BLaER1 (cell line): ENCODE measurements at regions not wholly inside any gene's neighbourhood (a gene's known extent, or its start where the extent isn't known, plus 50 kb on each side); places are given as distances from the start of the nearest gene placed in this dataset.

Experiments
- H3K27ac ChIP-seq: shearing (Covaris generic); formaldehyde crosslinking; 2 replicates; pipeline ENCODE4 v1.8.1; 2022
- H3K27me3 ChIP-seq: shearing (Covaris generic); formaldehyde crosslinking; 2 replicates; pipeline ENCODE4 v1.8.1; 2022
- H3K36me3 ChIP-seq: shearing (Covaris generic); formaldehyde crosslinking; 2 replicates; pipeline ENCODE4 v1.8.1; 2022
- H3K4me1 ChIP-seq: shearing (Covaris generic); formaldehyde crosslinking; 2 replicates; pipeline ENCODE4 v1.8.1; 2022
- H3K4me2 ChIP-seq: shearing (Covaris generic); formaldehyde crosslinking; 2 replicates; pipeline ENCODE4 v1.8.1; 2022
- H3K4me3 ChIP-seq: shearing (Covaris generic); formaldehyde crosslinking; 2 replicates; pipeline ENCODE4 v1.8.1; 2022
- H3K9ac ChIP-seq: shearing (Covaris generic); formaldehyde crosslinking; 2 replicates; pipeline ENCODE4 v1.8.1; 2022
- H3K9me3 ChIP-seq: shearing (Covaris generic); formaldehyde crosslinking; 2 replicates; pipeline ENCODE4 v1.8.1; 2022
- H4K20me1 ChIP-seq: shearing (Covaris generic); formaldehyde crosslinking; 2 replicates; pipeline ENCODE4 v1.8.1; 2022
- Cebpa-rat ChIP-seq: shearing (Covaris generic); IDR thresholded peaks from 2 replicates; pipeline ENCODE4 v1.8.1; 2022

DNA sequence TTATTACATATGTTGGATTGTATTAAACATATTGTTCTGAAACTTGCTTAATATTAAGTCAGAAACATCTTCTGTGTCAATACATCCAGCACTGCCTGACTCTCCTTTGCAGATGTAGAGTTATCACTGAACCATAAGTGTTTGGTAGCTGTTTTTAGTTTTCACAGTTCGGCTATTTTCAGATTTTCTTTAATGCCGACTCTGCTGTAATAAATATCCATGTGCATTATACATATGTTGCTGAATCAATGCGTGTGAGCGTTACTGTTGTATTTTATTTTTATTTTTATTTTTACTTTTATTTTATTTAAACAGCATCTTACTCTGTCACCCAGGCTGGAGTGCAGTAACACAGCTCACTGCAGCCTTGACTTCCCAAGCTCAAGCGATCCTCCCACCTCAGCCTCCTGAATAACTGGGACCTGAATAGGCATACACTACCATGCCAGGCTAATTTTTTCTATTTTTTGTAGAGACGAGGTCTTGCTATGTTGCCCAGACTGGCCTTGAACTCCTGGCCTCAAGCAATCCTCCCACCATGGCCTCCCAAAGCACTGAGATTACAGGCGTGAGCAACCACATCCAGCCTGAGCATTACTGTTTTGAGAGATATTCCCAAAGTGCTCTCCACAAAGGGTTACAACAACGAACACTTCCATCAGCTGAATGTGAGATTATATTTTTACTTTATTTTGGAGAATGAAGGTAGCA lies 50.7 kb upstream of the NOCT start:
- H3K9me3 ChIP-seq, result no peaks in the 10 kb centered on the region
- no peak overlapping the region for H3K27ac ChIP-seq
- no peaks in the 10 kb centered on the region for H3K36me3 ChIP-seq
- H3K4me2 ChIP-seq, result no peak overlapping the region
- H3K4me1 ChIP-seq, result no peaks in the 10 kb centered on the region
- H4K20me1 ChIP-seq, result no peaks in the 10 kb centered on the region
- no peak overlapping the region for H3K4me3 ChIP-seq
- H3K9ac ChIP-seq, result no peak overlapping the region
- no peak for TF ChIP-seq Cebpa-rat
- no peaks in the 10 kb centered on the region for H3K27me3 ChIP-seq

DNA sequence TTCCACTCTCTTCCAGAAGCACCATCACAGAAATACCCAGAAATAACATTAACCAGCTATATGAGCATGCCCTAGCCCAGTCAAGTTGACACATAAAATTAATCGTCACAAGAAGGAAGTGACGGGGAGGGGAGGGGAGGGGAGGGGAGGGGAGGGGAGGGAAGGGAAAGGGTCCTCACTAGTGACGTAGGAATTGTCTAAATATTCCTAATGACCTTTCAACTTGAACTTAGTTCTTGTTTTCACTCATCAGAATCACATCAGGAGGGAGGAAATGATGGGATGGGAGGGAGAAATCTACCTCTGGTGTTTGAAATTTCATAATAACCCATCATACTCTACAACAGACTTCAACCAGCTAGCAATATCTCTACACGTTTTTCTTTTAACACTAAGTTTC lies 52.2 kb upstream of the NOCT start:
- Histone ChIP-seq H3K4me2 (no peak overlapping the region), H3K27me3 (no peaks in the 10 kb centered on the region), H3K27ac (no peak overlapping the region), H3K4me3 (no peak overlapping the region), H4K20me1 (no peaks in the 10 kb centered on the region), H3K9ac (no peak overlapping the region), H3K9me3 (no peaks in the 10 kb centered on the region), H3K4me1 (peaks cover 6% of the 10 kb centered on the region), H3K36me3 (no peaks in the 10 kb centered on the region)
- TF ChIP-seq Cebpa-rat, result no peak

DNA sequence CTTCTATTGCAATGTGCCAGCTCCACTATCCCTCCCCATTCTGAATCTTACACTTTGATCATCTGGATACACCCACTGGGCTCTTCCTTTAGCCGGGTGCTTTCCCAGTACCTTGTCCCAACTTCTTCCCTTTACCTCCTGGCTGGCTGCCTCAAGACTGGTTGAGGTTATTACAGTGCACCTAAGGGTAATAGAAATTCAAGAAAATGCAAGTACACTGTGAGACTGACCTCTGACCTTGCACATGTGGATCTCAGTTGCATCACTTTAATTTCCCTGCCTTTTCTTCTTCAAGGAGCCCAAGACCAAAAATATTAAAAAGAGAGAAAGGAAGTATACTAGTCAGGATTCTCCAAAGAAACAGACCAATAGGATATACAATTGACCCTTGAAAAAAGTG lies 53.9 kb upstream of the NOCT start:
- no peak for TF ChIP-seq Cebpa-rat
- Histone ChIP-seq H3K27ac (no peak overlapping the region), H3K27me3 (no peaks in the 10 kb centered on the region), H4K20me1 (no peaks in the 10 kb centered on the region), H3K4me3 (no peak overlapping the region), H3K4me1 (peaks cover 9% of the 10 kb centered on the region), H3K9me3 (no peaks in the 10 kb centered on the region), H3K9ac (no peak overlapping the region), H3K36me3 (no peaks in the 10 kb centered on the region), H3K4me2 (no peak overlapping the region)

DNA sequence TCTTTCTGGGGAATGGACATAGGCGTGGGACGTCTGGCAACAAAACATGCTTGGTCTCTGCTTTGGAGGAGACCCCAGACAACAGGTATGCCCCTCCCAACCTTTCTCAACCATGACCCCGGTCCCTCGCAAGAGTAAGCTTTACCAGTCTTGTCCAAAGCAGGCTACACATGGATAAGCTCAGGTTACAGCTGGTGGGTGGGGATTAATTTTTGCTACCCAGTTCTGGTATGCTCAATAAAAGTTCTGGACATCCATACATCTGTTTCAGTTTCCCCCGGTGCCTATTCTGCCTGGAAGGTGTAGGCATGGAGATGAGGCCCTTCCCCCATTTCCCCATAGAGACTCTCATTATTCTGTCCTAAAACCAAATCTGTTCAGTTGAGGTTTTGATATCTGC lies 54.5 kb upstream of the NOCT start:
- Histone ChIP-seq H3K4me3 (no peak overlapping the region), H3K4me1 (peaks cover 9% of the 10 kb centered on the region), H3K4me2 (no peak overlapping the region), H3K9ac (no peak overlapping the region), H3K27me3 (no peaks in the 10 kb centered on the region), H3K9me3 (no peaks in the 10 kb centered on the region), H3K36me3 (no peaks in the 10 kb centered on the region), H3K27ac (no peak overlapping the region), H4K20me1 (no peaks in the 10 kb centered on the region)
- TF ChIP-seq Cebpa-rat, result no peak

DNA sequence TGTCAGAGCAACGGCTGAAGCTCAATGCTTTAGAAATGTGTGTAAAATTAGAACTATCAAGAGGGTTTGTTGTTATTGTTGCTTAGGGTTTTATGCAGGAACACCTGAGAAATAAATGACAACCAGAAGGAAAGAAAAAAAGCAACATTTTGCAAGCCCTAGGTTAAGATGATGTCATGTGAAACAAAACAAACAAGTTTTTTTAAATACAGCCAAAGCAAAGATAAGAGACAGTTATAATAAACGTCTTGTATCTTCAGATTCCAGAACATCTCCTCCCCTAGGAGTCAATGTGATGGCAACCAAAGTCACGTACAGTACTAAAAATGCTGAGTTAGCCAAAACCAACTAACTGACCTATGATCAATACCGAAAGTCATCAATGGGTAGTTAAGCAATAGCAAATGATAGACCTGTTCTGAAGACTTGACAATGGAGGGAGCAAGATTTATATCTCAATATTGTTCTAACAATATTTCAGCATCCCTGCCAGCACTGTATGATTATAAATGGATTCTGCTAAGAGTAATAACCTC lies 55.3 kb upstream of the NOCT start:
- TF ChIP-seq Cebpa-rat, result no peak
- no peaks in the 10 kb centered on the region for H3K36me3 ChIP-seq
- no peak overlapping the region for H3K4me2 ChIP-seq
- H3K9ac ChIP-seq, result no peak overlapping the region
- H3K9me3 ChIP-seq, result no peaks in the 10 kb centered on the region
- no peak overlapping the region for H3K27ac ChIP-seq
- H4K20me1 ChIP-seq, result no peaks in the 10 kb centered on the region
- no peak overlapping the region for H3K4me3 ChIP-seq
- H3K27me3 ChIP-seq, result no peaks in the 10 kb centered on the region
- H3K4me1 ChIP-seq, result peaks cover 9% of the 10 kb centered on the region

DNA sequence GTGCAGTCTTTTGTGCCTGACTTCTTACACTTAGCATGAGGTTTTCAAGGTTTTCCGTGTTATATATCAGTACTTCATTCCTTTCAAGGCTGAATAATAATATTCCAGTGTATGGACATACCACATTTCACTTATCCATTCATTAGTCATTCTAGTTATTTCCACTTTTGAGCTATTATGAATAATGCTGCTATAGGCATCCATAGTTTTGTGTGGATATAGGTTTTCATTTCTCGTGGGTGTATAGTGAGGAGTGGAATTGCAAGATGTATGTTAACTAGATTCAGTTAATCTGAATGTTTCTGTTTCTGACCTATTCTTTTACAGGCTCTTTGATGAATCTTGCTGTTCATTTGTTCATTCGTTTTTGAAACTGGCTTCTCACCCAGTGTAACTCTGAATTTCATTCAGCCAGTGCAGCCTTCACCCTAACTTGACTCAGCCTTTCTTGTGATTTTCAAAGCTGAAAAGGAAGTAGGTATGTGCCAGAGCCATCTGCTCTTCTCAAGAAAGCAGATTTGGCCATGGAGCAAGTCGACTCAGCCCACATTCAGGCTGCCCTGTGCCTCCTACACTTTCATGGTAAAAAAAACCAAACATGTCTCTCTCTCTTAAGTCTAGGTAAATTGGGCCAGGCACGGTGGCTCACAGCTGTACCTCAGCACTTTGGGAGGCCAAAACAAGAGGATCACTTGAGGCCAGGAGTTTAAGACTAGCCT lies 56.3 kb upstream of the NOCT start:
- H4K20me1 ChIP-seq, result no peaks in the 10 kb centered on the region
- H3K27ac ChIP-seq, result no peak overlapping the region
- no peaks in the 10 kb centered on the region for H3K36me3 ChIP-seq
- no peaks in the 10 kb centered on the region for H3K9me3 ChIP-seq
- peak overlapping the region; percentile 52; the same call in 1 of the 2 replicates for H3K4me2 ChIP-seq
- H3K4me3 ChIP-seq, result no peak overlapping the region
- TF ChIP-seq Cebpa-rat, result no peak
- H3K27me3 ChIP-seq, result no peaks in the 10 kb centered on the region
- peaks cover 9% of the 10 kb centered on the region for H3K4me1 ChIP-seq
- H3K9ac ChIP-seq, result no peak overlapping the region

DNA sequence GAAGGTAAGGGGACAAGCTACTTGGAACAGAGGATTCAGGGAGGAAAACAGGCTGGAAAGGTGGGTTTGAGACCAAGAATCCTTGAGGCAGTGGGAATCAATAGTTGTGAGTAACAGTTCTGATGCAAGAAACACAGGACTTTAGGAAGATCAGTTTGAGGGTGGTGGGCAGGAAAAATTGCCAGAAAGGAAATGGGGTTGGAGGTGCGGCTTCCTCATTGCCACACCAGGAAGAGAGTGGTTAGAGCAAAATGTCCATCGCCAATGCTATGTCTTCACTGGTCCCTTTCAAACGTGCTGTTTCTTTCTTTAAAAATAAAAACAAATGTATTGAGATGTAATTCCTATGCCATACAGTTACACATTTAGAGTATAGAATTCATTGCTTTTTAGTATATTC lies 57.1 kb upstream of the NOCT start:
- H3K9me3 ChIP-seq, result no peaks in the 10 kb centered on the region
- H3K27ac ChIP-seq, result peak overlapping the region; percentile 35; the same call in 1 of the 2 replicates
- H3K4me2 ChIP-seq, result peak overlapping the region; percentile 52
- H3K27me3 ChIP-seq, result no peaks in the 10 kb centered on the region
- H4K20me1 ChIP-seq, result no peaks in the 10 kb centered on the region
- no peak overlapping the region for H3K4me3 ChIP-seq
- no peak for TF ChIP-seq Cebpa-rat
- H3K4me1 ChIP-seq, result peaks cover 9% of the 10 kb centered on the region
- H3K9ac ChIP-seq, result no peak overlapping the region
- H3K36me3 ChIP-seq, result no peaks in the 10 kb centered on the region

DNA sequence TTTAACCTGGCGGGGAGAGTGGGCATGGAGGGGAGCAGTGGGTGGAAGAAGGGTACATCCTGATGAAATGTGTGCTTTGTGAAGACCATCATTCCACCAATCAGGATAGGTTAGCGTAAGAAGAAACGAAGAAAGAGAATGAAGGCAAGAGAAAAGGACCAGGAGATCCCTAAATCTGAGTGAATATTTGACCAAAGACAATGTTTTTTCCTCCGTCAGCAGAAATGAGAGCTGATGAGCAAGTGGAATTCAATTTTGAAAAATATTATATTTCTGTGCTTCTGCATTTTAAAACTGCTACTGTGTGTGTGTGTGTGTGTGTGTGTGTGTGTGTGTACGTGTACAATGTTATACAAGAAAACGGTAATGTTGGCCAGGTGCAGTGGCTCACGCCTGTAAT lies 58.3 kb upstream of the NOCT start:
- Histone ChIP-seq H3K27me3 (no peaks in the 10 kb centered on the region), H3K36me3 (no peaks in the 10 kb centered on the region), H3K9ac (no peak overlapping the region), H3K9me3 (no peaks in the 10 kb centered on the region), H3K27ac (no peak overlapping the region), H3K4me3 (no peak overlapping the region), H4K20me1 (no peaks in the 10 kb centered on the region), H3K4me1 (peaks cover 9% of the 10 kb centered on the region), H3K4me2 (no peak overlapping the region)
- no peak for TF ChIP-seq Cebpa-rat

DNA sequence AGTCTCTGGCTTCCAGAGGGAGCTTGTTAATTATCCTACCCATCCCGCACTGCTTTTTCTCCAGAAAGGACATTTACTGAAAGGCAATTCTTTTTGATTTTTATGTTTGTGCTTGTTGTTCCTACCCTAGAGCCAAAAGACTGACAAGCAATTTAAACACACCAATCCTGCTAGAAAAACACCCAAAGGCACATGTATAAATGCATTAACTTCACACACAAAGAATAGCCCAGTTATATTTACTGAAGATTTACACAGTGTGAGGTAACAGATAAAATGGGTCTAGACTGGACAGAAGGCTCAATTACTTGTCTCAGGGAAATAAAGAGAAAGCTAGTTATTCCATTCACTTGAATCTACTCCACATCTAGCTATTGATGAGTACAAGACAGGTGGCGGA lies 61.2 kb upstream of the NOCT start:
- Histone ChIP-seq H4K20me1 (no peaks in the 10 kb centered on the region), H3K9me3 (no peaks in the 10 kb centered on the region), H3K4me1 (peaks cover 9% of the 10 kb centered on the region), H3K27ac (no peak overlapping the region), H3K9ac (no peak overlapping the region), H3K4me3 (no peak overlapping the region), H3K4me2 (no peak overlapping the region), H3K27me3 (no peaks in the 10 kb centered on the region), H3K36me3 (no peaks in the 10 kb centered on the region)
- no peak for TF ChIP-seq Cebpa-rat

DNA sequence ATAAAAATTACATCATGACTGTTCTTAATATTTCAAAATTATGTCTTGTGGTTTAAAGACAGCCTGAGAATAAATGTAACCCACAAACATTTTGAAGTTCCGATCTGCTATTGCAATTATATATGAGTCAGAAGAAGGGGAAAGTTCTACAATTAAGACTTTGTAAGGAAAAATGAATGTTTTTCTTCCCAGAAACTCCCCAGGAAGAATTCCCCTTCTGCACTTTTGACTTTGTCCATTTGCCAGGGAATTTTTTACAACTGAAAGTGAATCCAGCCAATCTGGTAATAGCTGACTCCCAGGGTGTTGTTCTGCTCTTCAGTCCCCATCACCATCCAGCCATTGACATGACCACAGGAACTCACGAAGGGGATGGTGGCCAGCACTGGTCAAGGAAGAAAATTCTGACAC lies 61.6 kb upstream of the NOCT start:
- no peak for TF ChIP-seq Cebpa-rat
- Histone ChIP-seq H3K27ac (no peak overlapping the region), H3K4me2 (no peak overlapping the region), H3K4me1 (peaks cover 9% of the 10 kb centered on the region), H3K4me3 (no peak overlapping the region), H3K9me3 (no peaks in the 10 kb centered on the region), H3K36me3 (no peaks in the 10 kb centered on the region), H4K20me1 (no peaks in the 10 kb centered on the region), H3K9ac (no peak overlapping the region), H3K27me3 (no peaks in the 10 kb centered on the region)
